ENCODE measurements at regions not wholly inside any gene's neighbourhood (a gene's known extent, or its start where the extent isn't known, plus 50 kb on each side); places are given as distances from the start of the nearest gene placed in this dataset.

DNA sequence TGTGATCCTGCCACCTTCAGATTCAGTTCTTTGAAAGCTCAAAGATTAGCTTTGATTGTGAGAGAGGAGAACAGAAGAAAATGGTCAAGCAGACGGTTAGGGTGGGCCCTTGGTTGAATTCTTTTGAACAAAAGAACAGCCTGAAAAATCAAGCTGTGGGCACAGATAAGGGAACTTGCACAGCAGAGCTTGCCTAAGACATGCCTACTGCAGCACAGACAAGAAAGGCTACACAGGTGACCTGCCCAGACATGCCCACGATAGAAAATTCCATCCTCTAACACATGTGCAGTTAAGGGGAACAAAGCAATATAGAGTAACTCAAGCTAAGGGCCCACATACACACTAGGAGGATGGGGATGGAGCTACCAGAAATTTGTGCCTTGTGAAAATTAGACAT lies 512.5 kb upstream of the LRRC7 start:
- no peak for TF ChIP-seq CTCF (IDR thresholded peaks at IDR 0.05; ENCODE audit: low read depth, low read length)
- no peak overlapping the region for H3K4me3 ChIP-seq (ENCODE audit: low read depth, low read length)

DNA sequence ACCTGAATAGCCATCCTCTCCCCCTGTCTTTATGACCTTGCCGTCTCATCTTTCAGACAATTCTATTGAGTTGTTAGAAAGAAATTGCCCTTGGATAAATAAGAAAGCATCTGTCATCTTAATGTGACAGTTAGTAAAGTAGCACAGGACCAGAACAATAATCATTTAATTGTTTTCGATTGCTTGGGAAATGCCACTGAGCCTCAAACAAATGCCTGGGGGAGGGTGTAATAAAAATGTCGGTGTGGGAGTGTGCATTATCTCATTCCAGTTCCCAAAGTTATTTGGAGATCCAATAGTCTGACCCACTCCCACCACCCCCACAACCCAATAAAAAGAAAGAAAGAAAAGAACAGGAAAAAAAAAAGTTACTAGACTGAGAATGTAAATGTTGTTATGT lies 509.3 kb upstream of the LRRC7 start:
- H3K4me3 ChIP-seq (ENCODE audit: low read depth, low read length): no peak overlapping the region
- TF ChIP-seq CTCF (IDR thresholded peaks at IDR 0.05; ENCODE audit: low read depth, low read length): no peak

- TF ChIP-seq CTCF (IDR thresholded peaks at IDR 0.05; ENCODE audit: low read depth, low read length): no peak
- H3K4me3 ChIP-seq (ENCODE audit: low read depth, low read length): no peak overlapping the region
These were observed 496.9 kb upstream of the LRRC7 start for GRCh38 chr1:69070660-69071373.

- TF ChIP-seq CTCF (IDR thresholded peaks at IDR 0.05; ENCODE audit: low read depth, low read length): no peak
- no peak overlapping the region for H3K4me3 ChIP-seq (ENCODE audit: low read depth, low read length)
These were observed 494.5 kb upstream of the LRRC7 start for GRCh38 chr1:69073176-69073575.

DNA sequence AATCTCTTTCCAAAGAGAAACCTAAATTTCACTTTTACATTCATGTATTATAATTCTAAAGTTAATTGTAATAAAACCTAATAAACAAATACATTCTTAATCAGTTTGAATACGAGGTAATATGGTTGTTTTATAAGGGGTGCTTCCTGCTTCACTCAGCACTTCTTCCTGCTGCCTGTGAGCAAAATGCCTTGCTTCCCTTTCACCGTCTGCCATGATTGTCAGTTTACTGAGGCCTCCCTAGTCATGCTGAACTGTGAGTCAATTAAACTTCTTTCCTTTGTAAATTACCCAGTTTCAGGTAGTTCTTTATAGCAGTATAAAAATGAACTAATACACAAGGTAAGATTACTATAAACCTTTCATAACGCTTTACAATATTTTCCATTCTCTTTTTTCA lies 491.1 kb upstream of the LRRC7 start:
- TF ChIP-seq CTCF (IDR thresholded peaks at IDR 0.05; ENCODE audit: low read depth, low read length): no peak
- H3K4me3 ChIP-seq (ENCODE audit: low read depth, low read length): no peak overlapping the region

- no peak for TF ChIP-seq CTCF (IDR thresholded peaks at IDR 0.05; ENCODE audit: low read depth, low read length)
These were observed 490.5 kb upstream of the LRRC7 start for GRCh38 chr1:69077198-69077597.

GRCh38 chr1:69077633-69078032 lies 490.1 kb upstream of the LRRC7 start:
- H3K4me3 ChIP-seq (ENCODE audit: low read depth, low read length): no peak overlapping the region
- TF ChIP-seq CTCF (IDR thresholded peaks at IDR 0.05; ENCODE audit: low read depth, low read length): no peak

More at GRCh38 chr1:69077198-69077597, 490.5 kb upstream of the LRRC7 start:
- no peak overlapping the region for H3K4me3 ChIP-seq (ENCODE audit: low read depth, low read length)

Measured in WI38 (cell line).